Amygdala (tissue), 56 donors: ENCODE measurements at regions not wholly inside any gene's neighbourhood (a gene's known extent, or its start where the extent isn't known, plus 50 kb on each side); places are given as distances from the start of the nearest gene placed in this dataset.
"Not testable (repeated sequence)": the region's sequence is repeated elsewhere in the genome, so short reads cannot be mapped to it uniquely, and the experiment has no call there.

Source experiments
- DNase-seq, 56 donors: peaks; one replicate each; lab custom pipeline; 2025; lab: John Stamatoyannopoulos, UW

DNA sequence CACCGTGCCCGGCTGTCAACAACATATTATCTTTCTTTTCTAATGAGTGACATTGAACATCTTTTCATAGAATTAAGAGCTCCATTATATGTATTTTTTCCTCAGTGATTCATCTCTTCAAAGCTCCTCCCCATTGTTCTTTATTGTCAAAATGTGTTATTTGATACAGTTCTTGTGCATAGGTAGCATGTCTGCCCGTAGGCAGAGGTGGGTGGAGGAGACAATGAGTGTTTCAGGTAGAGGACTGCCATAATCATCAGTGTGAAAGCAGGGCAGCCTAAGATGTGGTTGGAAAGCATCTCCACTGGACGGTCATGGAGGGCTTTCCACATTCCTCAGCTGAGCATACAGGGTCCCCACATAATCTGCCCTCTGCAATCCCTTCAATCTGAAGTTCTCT is 452.0 kb upstream of the MCTP2 start:
- no peak for DNase-seq

DNA sequence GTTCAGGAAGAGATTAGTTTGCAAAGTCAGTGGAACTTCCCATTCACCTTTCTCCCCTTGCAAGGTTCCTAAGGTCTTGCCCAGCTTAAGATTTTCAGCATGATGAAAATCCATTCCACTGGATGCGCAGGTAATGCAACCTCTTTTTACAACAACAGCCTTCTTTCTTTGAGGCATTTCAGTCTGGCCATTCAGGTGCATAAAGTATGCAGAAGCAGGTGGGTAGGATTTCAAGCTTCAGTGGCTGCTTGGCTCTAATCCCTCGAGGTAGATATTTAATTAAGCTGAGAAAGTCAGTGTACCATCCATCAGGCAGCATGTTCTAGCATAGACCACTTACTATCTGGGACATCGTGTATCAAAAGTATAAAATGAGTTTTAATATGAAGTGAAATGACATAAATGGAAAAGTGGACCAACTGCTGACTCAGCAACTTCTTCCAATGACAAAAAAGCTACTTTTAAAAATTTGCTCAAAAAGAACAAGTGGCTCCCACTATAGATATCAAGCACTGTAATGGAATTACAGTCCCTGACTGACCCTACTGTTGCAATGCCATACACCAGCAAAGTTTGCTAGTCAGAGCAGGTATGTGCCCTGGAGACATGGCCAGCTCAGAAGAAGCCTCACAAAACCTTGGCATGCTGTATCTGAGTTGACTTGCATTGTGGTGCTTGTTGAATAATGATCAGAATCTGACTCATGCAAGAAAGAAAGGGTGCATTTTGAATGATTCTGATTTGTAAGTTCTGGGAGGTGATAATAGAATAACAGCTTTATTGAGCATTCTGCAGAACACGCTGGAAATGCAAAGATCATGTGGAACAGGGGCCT is 459.9 kb upstream of the MCTP2 start:
- DNase-seq: no peak

DNA sequence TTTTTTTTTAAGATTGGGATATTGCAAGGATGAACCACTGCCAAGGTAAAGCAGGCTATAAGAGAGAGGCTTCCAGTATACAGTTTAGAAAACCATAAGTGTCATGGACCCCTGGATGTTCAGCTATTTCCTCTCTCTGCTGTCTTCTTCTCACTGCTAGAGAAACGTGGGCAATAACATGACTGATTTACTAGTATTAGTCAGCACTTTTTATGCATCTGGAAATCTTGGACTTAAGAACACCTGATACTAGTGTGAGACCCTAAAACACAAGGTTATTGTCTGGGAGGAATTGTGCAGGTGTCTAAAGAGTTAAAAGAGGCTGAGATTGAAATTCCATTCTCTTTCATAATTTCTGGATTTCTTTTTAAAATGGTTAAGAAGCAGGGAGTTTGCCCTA is 460.6 kb upstream of the MCTP2 start:
- DNase-seq: no peak

DNA sequence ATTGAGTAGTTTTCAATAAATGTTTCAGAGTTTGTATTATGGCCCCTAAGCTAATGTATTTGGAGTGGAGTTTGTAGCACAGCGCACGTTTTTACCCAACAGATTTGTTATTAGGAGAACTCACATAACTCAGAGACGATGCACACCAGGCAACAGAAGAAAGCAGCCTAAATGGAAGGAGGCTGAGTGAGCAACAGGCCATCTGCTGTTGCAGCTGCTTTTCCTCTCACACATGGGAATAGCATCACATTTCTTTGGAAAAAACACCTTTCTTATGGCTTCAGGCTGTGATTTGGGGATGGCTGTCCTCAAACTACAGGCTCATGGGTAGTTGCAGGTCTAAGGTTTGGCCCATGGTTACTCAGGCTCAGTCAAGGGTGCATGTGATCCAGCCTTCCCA is 469.3 kb upstream of the MCTP2 start:
- peak in 7 of 56 donors; percentile 4 to 27 (median 7) for DNase-seq

DNA sequence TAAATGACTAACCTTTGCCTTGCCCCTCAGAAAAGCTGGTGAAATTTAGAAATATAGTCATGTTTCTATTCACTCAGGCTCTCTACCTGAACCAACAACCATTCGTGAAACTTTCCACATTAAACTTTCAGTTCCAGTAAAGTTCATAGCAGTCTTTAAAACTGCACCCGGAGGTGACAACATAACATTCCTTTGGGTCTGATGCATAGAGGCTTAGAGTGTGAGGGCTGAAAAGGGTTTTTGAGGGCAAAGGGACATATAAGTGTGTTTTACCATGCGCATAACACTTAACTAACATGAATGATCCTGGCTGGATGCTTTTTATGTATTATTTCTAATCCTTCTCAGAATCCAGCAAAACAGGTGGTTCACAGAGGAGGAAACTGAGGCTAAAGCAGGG is 471.7 kb upstream of the MCTP2 start:
- DNase-seq: no peak

DNA sequence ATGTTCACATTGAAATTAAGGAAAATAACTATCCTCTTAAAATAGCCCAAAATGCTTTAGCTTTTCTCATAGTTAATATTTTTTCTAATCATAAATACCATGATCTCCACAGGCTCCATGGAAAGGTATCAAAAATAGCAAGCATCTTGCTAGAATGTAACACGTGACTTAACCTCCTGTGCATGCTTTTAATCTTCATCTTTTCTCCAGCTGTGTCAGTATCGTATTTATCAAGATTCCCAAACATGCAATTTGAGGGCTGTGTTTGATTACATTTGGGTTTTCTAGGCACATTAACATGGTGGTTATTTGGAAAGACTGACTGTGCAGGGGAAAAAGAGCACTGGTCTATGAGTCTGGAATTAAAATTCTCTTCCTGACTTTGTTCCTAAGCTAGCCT is 472.5 kb upstream of the MCTP2 start:
- DNase-seq: no peak

DNA sequence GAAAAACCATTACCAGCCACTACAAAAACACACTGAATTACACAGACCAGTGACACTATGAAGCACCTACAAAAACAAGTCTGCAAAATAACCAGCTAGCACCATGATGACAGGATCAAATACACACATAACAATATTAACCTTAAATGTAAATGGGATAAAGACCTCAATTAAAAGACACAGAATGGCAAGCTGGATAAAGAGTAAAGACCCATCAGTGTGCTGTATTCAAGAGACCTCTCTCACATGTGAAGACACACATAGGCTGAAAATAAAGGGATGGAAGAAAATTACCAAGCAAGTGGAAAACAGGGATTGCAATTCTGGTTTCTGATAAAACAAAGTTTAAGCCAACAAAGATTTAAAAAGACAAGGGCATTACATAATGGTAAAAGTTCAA is 482.7 kb upstream of the MCTP2 start:
- no peak for DNase-seq

DNA sequence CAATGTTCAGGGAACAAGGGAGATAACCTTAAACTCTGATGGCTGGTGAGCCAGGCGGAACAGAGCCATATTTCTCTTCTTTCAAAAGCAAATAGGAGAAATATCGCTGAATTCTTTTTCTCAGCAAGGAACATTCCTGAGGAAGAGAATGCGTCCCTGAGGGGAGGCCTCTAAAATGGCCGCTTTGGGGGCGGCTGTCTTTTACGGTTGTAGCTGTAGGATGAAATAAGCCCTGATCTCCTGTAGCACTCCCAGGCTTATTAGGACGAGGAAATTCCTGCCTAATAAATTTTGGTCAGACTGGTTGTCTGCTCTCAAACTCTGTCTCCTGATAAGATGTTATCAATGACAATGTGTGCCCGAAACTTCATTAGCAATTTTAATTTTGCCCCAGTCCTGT is 496.4 kb upstream of the MCTP2 start:
- not testable (repeated sequence) for DNase-seq

DNA sequence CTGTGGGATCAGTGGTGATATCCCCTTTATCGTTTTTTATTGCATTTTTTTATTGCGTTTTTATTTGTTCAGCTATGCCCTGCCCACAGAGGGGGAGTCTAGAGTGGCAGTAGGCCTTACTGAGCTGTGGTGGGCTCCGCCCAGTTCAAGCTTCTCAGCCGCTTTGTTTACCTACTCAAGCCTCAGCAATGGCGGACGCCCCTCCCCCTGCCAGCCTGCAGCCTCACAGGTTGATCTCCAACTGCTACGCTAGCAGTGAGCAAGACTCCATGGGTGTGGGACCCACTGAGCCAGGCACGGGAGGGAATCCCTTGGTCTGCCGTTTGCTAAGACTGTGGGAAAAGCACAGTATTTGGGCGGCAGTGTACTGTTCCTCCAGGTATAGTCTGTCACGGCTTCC is 500.6 kb upstream of the MCTP2 start:
- no peak for DNase-seq

DNA sequence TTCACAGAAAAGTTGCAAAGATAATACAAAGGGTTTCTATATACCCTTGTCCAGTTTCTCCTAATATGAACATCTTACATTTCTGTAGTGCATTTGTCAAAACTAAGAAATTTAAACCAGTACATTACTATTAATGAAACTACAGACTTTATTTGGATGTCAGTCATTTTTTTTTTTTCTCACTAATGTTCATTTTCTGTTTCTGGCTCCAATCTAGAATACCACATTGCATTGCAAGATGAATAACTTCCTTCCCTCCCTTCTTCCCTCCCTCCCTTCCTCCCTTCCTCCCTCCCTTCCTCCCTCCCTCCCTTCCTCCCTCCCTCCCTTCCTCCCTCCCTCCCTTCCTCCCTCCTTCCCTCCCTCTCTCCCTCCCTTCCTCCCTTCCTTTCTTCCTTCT is 509.2 kb upstream of the MCTP2 start:
- no peak for DNase-seq

DNA sequence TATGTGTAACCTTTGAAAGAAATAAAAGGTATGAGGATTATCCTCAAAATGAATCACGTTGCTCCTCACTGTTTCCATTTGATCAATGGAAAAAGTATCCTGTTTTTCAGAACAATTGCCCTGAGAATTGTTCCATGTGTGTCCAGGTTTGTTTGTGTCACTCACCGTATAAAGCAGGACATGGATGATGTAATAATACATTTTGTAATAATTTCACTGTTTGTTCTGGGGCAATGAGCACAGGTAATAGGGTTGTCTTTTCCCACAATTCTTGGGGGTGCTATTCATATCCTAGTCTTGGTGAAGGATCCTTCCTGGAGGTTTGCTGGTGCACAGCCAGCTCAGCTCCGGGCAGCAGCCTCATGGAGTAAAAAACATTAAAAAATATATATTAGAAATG is 510.8 kb upstream of the MCTP2 start:
- DNase-seq: no peak

DNA sequence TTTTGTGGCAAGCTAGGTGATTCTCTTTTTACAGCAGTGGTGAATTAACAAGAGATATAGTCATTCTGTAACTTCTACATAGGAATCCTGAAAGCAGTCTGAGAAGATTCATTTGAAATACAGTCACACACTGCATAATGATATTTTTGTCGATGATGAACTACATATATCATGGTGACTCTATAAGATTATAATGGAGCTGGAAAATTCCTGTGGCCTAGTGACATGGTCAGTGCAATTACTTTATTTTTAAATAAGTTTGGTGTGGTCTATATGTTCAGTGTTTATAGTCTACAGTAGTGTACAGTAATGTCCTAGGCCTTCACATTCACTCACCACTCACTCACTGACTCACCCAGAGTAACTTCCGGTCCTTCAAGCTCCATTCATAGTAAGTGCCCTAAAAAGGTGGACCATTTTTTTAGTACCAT is 511.4 kb upstream of the MCTP2 start:
- no peak for DNase-seq

DNA sequence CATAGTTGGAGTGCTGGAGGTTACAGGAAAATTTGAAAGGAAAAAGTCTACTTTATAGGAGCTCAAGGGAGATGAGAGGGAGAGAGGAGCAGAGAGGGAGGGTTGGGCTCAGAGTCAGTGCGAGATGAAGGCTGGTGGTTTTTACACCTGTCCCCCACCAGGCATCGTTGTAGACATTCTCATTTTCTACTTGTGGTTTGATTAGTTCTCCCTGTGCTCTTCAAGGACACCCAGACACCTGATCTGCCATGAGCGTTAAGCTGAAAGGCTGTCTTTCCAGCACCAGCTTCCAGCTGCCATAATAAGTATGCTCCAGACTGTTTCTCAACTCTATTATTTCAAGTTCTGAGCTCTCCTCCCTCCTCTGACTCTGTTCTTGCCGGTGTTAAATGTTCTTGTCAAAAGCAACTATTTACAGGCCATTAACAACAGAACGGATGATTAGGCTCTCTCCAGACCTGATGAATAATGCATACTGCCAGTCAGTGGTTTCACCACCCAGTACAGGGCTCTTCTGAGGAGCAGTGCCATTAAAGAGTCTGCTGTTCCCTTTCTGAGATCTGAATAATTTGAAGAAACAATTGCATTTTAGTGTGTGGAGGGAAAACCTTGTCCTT is 514.6 kb upstream of the MCTP2 start:
- peak in 1 of 56 donors; percentile 1 for DNase-seq

DNA sequence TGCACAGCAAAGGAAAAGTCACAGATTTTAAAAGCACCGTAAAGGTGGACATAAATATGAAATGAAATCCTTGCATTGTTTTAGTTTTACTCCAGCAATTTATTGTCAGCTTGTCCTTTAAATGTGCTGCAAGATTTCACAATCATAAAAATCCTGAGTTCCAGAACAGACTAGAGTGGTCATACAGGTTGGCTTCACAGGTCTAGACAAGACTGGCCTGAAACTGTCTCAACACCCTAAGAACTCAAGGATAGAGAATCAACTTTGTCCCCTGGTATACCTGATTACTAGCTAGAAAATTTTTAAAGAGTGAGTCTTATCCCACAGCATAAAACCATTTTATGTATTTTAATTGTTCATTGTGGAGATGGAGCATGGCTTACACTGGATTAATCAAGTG is 521.7 kb upstream of the MCTP2 start:
- no peak for DNase-seq

DNA sequence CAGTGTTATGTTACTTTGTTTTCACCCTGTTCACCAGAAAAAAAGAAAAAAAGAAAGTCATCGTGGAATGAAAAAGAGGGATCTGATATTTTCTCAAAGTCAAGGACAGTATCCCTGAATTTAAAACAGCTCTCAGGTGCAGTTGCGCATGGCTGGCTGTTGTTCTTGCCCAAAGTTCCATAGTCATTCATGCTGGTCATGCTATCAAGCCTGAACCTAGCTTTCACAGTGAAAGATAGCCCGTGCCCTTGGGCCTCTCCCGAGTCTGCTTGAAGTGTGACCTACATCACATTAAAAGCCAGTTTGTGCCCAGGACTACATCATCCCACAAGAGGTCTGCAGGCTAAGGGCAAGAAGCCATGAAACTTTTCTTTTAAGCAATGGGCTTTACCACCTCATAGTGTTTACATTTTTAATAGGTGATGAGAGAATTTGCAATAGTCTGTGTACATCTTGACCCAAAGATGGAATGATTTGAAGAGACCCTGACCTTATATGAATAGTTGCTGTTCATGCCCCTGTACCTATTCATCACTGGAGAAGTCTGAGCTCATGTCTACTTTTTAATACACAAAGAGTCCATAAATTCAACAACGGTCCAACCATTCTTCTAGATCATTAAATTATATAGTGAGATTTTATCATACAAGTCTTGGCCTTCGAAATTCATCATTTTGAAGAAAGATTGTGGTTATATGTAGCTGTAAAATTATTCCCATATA is 522.5 kb upstream of the MCTP2 start:
- no peak for DNase-seq

DNA sequence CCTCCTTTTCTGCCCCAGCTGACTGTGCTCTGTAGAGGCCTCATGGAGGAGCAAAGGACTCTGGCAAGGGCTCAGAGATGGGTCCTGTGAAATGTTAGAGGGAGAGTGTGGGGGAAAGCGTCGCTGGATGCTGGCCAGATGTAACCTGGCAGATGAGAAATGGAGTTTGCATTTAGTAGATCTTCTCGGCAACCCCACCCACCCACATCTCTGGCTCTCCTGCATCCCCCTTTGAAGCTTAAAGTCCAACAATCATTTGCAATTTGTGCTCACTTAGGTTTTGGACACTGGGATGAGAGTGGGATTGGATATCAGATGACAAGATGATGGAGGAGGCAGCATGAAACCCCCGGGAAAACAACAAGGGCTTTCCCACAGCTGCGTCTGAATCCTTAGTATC is 523.6 kb upstream of the MCTP2 start:
- DNase-seq: no peak

DNA sequence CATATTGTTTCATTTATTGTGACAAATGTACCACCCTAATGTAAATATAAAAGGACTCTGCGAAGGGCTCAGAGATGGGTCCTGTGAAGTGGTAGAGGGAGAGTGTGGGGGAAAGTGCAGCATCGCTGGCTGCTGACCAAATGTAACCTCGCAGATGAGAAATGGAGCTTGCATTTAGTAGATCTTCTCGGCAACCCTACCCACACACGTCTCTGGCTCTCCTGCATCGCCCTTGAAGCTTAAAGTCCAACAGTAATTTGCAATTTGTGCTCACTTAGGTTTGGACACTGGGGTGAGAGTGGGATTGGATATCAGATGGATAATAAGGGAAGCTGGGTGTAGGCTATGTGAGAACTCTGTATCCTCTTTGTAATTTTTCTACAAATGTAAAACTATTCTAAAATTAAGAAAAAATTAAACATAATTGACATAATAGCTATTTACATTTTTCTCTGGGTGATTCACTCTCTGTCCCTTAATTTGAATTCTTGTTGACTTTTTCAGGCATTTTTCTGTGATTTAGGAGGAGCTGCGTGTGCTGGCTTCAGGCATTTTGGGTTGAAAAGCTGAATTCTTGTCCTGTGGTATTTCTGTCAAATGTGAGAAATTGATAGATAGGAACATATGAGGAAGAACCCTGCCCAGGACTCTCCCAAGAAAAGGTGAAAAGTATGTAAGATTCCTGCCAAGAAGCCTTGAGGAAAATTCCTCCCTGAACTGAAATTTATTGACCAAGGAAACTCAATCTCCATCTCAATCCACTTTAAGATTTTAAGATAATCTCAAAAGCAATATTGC is 524.7 kb upstream of the MCTP2 start:
- no peak for DNase-seq

DNA sequence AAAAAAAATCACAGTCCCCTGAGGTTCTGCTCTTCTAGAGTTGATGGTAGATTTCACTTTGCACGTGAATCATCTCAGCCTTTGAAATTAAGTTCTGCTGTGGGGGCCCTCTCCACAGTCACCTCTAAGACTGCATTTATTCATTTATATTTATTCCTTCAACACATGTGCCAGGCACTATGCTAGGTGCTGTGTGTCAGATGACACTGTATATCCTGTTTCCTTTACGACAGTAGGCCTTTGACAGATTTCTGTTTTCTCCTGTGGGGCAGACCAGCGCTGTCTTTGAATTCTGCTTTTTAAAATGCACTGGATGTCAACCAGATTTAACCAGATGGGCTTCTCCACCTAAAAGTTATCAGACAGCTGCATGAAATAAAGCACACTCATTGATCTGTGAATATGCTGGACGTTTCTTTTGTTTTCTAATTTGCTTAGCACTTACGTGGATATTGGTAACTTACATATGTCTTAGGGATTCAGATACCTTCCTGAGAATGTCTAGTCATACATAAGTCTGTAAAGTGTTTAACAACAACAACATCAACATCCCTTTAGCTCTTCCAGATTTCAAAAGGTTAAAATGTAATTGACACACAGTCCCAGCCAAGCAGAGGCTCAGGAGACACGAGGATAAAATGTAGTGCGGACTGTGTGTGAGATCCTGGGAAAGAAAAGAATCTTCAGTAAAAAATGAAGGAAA is 525.5 kb upstream of the MCTP2 start:
- DNase-seq: no peak

DNA sequence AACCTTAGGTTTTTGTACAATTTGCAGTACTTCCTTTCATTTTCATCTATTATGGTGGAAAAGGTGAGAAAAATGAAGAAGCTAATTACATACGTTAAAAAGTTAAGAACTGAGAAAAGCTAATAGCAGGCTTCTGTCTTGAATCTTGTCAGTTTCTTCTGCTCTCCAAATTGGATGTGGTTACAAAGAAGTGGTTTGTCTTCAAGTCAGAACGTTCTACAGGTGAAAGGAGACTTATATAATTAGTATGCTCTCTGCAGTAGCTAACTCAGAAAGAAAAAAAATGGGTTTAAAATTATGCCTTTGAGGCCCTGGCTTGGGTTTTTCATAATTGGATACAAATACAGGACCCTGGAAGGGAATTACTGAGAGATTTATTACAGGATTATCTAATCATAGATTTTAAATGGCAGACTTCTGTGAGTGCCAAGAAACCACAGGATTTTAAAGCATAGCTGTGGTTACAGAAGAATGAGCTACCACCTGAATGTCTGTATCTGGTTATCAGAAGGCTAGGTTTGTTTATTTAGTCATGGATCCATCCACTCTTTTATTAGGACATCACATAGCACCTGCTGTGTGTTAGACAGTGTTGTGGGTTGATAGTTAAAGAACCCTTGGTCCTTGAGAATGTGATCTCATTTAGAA is 528.1 kb upstream of the MCTP2 start:
- no peak for DNase-seq

DNA sequence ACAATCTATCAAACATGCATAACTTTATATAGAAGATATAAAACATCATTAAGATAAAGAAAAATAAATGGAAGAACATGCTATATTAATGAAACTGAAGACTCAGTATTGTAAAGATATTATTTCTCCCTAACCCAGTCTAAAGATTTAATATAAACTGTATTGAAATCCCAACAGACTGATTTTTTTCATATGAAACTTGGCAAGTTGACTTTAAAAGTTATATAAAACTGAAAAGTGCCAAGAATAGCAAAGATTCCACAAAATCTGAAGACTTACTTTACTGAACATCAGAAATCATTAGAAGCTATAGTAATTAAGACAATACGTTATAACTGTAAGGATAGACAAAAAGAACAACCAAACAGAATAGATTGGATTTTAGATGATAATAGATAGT is 531.3 kb upstream of the MCTP2 start:
- no peak for DNase-seq
